Testis (tissue), 2 donors: ENCODE measurements at regions not wholly inside any gene's neighbourhood (a gene's known extent, or its start where the extent isn't known, plus 50 kb on each side); places are given as distances from the start of the nearest gene placed in this dataset.

Experiments
- DNase-seq: peaks from one replicate; pipeline ENCODE4 v3.0.0-alpha.2; 2019
- H3K27ac ChIP-seq, 2 donors: fragments of 200-600 bp; sonication (generic); one replicate each; pipeline ENCODE4 v1.5.1; 2019
- H3K27me3 ChIP-seq: fragments of 200-600 bp; sonication (generic); one replicate; pipeline ENCODE4 v1.5.1; 2019
- H3K36me3 ChIP-seq: fragments of 200-600 bp; sonication (generic); one replicate; pipeline ENCODE4 v1.5.1; 2017; ENCODE audit warnings: low read depth; ENCODE audit errors: missing control alignments
- H3K4me1 ChIP-seq: fragments of 200-600 bp; sonication (generic); one replicate; pipeline ENCODE4 v1.5.1; 2019
- H3K4me3 ChIP-seq, 2 donors: fragments of 200-600 bp; sonication (generic); one replicate each; pipeline ENCODE4 v1.5.1; 2017 to 2019
- H3K9me3 ChIP-seq: fragments of 200-600 bp; sonication (generic); one replicate; pipeline ENCODE4 v1.5.1; 2017
- CTCF ChIP-seq, 3 experiments: fragments of 450-650 bp in 2 of 3; fragments of 200-600 bp in 1 of 3; sonication (generic) in 1 of 3; IDR thresholded peaks; one replicate each; pipeline ENCODE4 v1.5.1; 2016 to 2019; ENCODE audit warnings: antibody characterized with exemption in 3 of 3, mild to moderate bottlenecking in 2 of 3, moderate library complexity in 1 of 3
- POLR2A ChIP-seq: fragments of 450-650 bp; IDR thresholded peaks from one replicate; pipeline ENCODE4 v1.6.1; 2017; ENCODE audit warnings: antibody characterized with exemption, mild to moderate bottlenecking, moderate library complexity
- WGBS, 2 donors: methylation state at CpG; one replicate each; pipeline ENCODE4 v1.1.5; 2018; 5-methylcytosine and 5-hydroxymethylcytosine counted together
- intact Hi-C: fragments of 100-400 bp; cut with DNase I; formaldehyde crosslinking; loops from one replicate; pipeline ENCODE4 v1.15.1; 2023; ENCODE audit warnings: low total_unique reads

GRCh38 chr4:125461676-125462363 lies 147.1 kb downstream of the FAT4 start:
- WGBS, 2 donors = 77 to 79% methylated on average over 3 of the region's 3 CpGs
- H3K9me3 ChIP-seq = no peaks in the 10 kb centered on the region
- H3K4me1 ChIP-seq = no peaks in the 10 kb centered on the region
- DNase-seq = no peak
- TF ChIP-seq CTCF (IDR thresholded peaks at IDR 0.05) = no peak
- TF ChIP-seq POLR2A = no peak
- no peaks in the 10 kb centered on the region for H3K27me3 ChIP-seq
- no peak overlapping the region for H3K27ac ChIP-seq
- no peaks in the 10 kb centered on the region for H3K36me3 ChIP-seq
- intact Hi-C loops = no loop called here
- no peak overlapping the region for H3K4me3 ChIP-seq

- Histone ChIP-seq H3K4me3 (no peak overlapping the region), H3K9me3 (no peaks in the 10 kb centered on the region), H3K27ac (no peak overlapping the region), H3K27me3 (no peaks in the 10 kb centered on the region), H3K4me1 (no peaks in the 10 kb centered on the region), H3K36me3 (no peaks in the 10 kb centered on the region)
- TF ChIP-seq POLR2A (no peak), CTCF (IDR thresholded peaks at IDR 0.05) (no peak)
- WGBS, 2 donors = 88 to 93% methylated on average over 1 of the region's 1 CpG
- DNase-seq = no peak
- intact Hi-C loops = no loop called here
Measured at GRCh38 chr4:125464146-125464545, 149.4 kb downstream of the FAT4 start.

GRCh38 chr4:125481334-125482045 lies 166.7 kb downstream of the FAT4 start:
- no peak overlapping the region for H3K4me3 ChIP-seq
- H3K36me3 ChIP-seq = no peaks in the 10 kb centered on the region
- H3K4me1 ChIP-seq = no peaks in the 10 kb centered on the region
- TF ChIP-seq POLR2A = no peak
- no peak for TF ChIP-seq CTCF (IDR thresholded peaks at IDR 0.05)
- intact Hi-C loops = no loop called here
- 81 to 90% methylated on average over 9 of the region's 9 CpGs for WGBS, 2 donors
- no peaks in the 10 kb centered on the region for H3K27me3 ChIP-seq
- DNase-seq = no peak
- no peak overlapping the region for H3K27ac ChIP-seq
- no peaks in the 10 kb centered on the region for H3K9me3 ChIP-seq

- Histone ChIP-seq H3K4me1 (no peaks in the 10 kb centered on the region), H3K36me3 (no peaks in the 10 kb centered on the region), H3K4me3 (no peak overlapping the region), H3K27me3 (no peaks in the 10 kb centered on the region), H3K27ac (no peak overlapping the region), H3K9me3 (no peaks in the 10 kb centered on the region)
- intact Hi-C loops = no loop called here
- no peak for TF ChIP-seq POLR2A
- no peak for DNase-seq
- 74 to 98% methylated on average over 3 of the region's 3 CpGs for WGBS, 2 donors
Measured at GRCh38 chr4:125482822-125483221, 168.1 kb downstream of the FAT4 start.

GRCh38 chr4:125483278-125483677 lies 168.5 kb downstream of the FAT4 start:
- H3K27me3 ChIP-seq = no peaks in the 10 kb centered on the region
- TF ChIP-seq POLR2A (no peak), CTCF (IDR thresholded peaks at IDR 0.05) (no peak)
- H3K27ac ChIP-seq = no peak overlapping the region
- intact Hi-C loops = no loop called here
- no peaks in the 10 kb centered on the region for H3K9me3 ChIP-seq
- no peaks in the 10 kb centered on the region for H3K36me3 ChIP-seq
- H3K4me3 ChIP-seq = no peak overlapping the region
- no peaks in the 10 kb centered on the region for H3K4me1 ChIP-seq
- no peak for DNase-seq
- WGBS, 2 donors = 87 to 89% methylated on average over 3 of the region's 3 CpGs
